ENCODE measurements at regions not wholly inside any gene's neighbourhood (a gene's known extent, or its start where the extent isn't known, plus 50 kb on each side); places are given as distances from the start of the nearest gene placed in this dataset.

DNA sequence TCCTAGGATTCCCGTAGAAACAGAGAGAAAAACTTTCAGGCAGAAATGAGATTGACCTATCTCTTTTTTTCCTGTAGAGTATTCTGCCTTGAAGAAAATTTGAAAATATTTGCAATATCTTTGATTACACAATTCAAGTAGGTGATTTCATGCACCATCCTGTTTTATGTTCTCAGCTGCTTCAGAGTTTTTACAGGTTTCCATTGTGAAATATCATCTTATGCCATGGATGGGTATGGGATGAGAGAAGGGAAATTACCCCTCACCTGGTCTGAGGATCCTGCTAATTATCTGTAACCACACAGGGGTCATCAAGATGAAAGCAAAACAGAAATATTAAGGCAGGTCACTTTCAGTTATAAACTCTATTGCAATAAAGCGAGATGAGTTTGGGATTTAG is 264.8 kb downstream of the TXNL1 start:
- no peak overlapping the region for H3K27ac Mint-ChIP-seq
- no peaks in the 10 kb centered on the region for H3K9me3 Mint-ChIP-seq (ENCODE audit: low read depth)
- H3K4me3 Mint-ChIP-seq (ENCODE audit: low read depth): no peak overlapping the region
- no peak for DNase-seq (ENCODE audit: low spot score, unreplicated experiment)
- TF ChIP-seq, protein P1, sequence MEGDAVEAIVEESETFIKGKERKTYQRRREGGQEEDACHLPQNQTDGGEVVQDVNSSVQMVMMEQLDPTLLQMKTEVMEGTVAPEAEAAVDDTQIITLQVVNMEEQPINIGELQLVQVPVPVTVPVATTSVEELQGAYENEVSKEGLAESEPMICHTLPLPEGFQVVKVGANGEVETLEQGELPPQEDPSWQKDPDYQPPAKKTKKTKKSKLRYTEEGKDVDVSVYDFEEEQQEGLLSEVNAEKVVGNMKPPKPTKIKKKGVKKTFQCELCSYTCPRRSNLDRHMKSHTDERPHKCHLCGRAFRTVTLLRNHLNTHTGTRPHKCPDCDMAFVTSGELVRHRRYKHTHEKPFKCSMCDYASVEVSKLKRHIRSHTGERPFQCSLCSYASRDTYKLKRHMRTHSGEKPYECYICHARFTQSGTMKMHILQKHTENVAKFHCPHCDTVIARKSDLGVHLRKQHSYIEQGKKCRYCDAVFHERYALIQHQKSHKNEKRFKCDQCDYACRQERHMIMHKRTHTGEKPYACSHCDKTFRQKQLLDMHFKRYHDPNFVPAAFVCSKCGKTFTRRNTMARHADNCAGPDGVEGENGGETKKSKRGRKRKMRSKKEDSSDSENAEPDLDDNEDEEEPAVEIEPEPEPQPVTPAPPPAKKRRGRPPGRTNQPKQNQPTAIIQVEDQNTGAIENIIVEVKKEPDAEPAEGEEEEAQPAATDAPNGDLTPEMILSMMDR (IDR thresholded peaks at IDR 0.05; ENCODE audit: unreplicated experiment): no peak
- peaks cover 6% of the 10 kb centered on the region for H3K27me3 Mint-ChIP-seq
- no peaks in the 10 kb centered on the region for H3K36me3 Mint-ChIP-seq (ENCODE audit: insufficient read depth)
- H3K4me1 Mint-ChIP-seq (ENCODE audit: low read depth): no peaks in the 10 kb centered on the region

DNA sequence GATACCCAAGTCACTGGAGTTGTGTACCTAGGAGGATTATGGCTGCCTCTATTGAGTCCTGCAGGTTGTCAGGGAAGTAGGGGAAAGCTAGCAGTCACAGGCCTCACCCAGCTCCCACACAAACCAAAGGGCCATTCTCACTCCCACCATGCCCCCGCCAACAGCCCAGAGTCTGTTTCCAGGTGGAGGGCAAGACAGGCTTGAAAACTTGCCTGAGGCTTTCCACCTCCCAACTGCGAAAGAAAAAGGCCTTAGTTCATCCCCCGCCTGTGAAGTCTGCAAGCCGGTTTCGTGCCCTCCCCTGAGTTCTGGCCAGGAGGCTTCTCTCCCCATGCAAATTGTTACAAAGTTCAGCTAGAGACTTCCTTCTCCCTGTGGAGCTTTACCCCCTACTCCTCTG is 270.3 kb downstream of the TXNL1 start:
- peaks cover 7% of the 10 kb centered on the region for H3K9me3 Mint-ChIP-seq (ENCODE audit: low read depth)

DNA sequence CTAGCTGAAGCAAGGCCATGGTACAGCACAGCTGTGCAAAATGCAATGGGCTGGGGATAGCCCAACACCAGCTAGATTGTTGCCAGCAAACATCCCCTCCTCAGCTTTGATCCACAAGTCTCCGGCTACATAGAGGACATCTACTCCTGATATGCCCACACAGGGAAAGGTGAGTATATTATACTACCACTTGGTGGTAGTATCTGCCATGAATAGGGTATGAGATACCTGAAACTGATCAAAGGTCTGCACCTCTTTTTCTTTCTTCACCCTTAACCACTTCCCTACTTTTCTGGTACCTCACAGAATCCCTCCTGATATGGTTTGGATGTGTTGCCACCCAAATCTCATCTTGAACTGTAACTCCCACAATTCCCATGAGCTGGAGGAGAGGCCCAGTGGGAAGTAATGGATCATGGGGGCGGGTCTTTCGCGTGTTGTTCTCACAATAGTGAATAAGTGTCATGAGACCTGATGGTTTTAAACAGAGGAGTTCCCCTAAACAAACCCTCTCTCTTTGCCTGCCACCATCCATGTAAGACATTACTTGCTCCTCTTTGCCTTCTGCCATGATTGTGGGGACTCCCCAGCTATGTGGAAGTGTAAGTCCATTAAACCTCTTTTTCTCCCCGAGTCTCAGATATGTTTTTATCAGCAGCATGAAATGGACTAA is 279.6 kb downstream of the TXNL1 start:
- H3K27ac Mint-ChIP-seq: no peak overlapping the region
- no peak for DNase-seq (ENCODE audit: low spot score, unreplicated experiment)
- TF ChIP-seq, protein P1 (IDR thresholded peaks at IDR 0.05; ENCODE audit: unreplicated experiment): no peak
- no peak overlapping the region for H3K4me3 Mint-ChIP-seq (ENCODE audit: low read depth)
- H3K36me3 Mint-ChIP-seq (ENCODE audit: insufficient read depth): peaks cover 3% of the 10 kb centered on the region
- no peaks in the 10 kb centered on the region for H3K4me1 Mint-ChIP-seq (ENCODE audit: low read depth)
- no peaks in the 10 kb centered on the region for H3K27me3 Mint-ChIP-seq
- H3K9me3 Mint-ChIP-seq (ENCODE audit: low read depth): peaks cover 21% of the 10 kb centered on the region

More for the DNA sequence above, 270.3 kb downstream of the TXNL1 start:
- no peak overlapping the region for H3K4me3 Mint-ChIP-seq (ENCODE audit: low read depth)
- TF ChIP-seq, protein P1 (IDR thresholded peaks at IDR 0.05; ENCODE audit: unreplicated experiment): no peak
- no peaks in the 10 kb centered on the region for H3K4me1 Mint-ChIP-seq (ENCODE audit: low read depth)
- H3K36me3 Mint-ChIP-seq (ENCODE audit: insufficient read depth): no peaks in the 10 kb centered on the region
- no peak overlapping the region for H3K27ac Mint-ChIP-seq
- H3K27me3 Mint-ChIP-seq: no peaks in the 10 kb centered on the region
- no peak for DNase-seq (ENCODE audit: low spot score, unreplicated experiment)

DNA sequence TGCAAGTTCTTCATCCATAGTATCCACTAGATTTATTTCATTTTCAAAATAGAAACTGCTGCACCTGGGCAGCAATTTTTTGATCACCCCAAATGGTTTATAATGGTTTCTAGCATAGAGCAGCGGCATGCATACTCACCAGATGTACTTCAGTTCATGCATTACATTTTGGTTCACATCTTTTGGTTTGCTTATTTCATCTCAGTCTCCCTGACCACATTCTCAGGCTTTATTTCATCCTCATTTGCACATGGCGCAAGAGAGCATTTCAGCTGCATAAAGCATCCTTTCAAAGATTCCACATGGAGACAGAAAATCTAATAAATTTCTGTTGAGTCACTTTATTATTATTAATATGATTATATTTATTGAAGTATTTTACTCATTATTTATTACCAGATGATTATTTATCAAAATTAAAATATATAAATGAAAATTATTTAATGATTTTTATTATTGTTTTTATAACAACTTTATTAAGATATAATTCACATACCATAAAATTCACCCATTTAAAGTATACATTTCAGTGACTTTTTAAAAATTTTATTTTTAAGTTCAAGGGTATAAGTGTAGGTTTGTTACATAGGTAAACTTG is 284.6 kb downstream of the TXNL1 start:
- peaks cover 12% of the 10 kb centered on the region for H3K9me3 Mint-ChIP-seq (ENCODE audit: low read depth)
- H3K27me3 Mint-ChIP-seq: no peaks in the 10 kb centered on the region
- TF ChIP-seq, protein P1 (IDR thresholded peaks at IDR 0.05; ENCODE audit: unreplicated experiment): no peak
- no peak overlapping the region for H3K4me3 Mint-ChIP-seq (ENCODE audit: low read depth)
- H3K36me3 Mint-ChIP-seq (ENCODE audit: insufficient read depth): no peaks in the 10 kb centered on the region
- H3K4me1 Mint-ChIP-seq (ENCODE audit: low read depth): no peaks in the 10 kb centered on the region
- DNase-seq (ENCODE audit: low spot score, unreplicated experiment): no peak
- H3K27ac Mint-ChIP-seq: no peak overlapping the region

GRCh38 chr18:56351911-56352500 is 286.4 kb downstream of the TXNL1 start:
- TF ChIP-seq, protein P1 (IDR thresholded peaks at IDR 0.05; ENCODE audit: unreplicated experiment): no peak
- DNase-seq (ENCODE audit: low spot score, unreplicated experiment): no peak
- no peaks in the 10 kb centered on the region for H3K36me3 Mint-ChIP-seq (ENCODE audit: insufficient read depth)
- no peak overlapping the region for H3K27ac Mint-ChIP-seq
- no peaks in the 10 kb centered on the region for H3K4me1 Mint-ChIP-seq (ENCODE audit: low read depth)
- H3K4me3 Mint-ChIP-seq (ENCODE audit: low read depth): no peak overlapping the region
- H3K9me3 Mint-ChIP-seq (ENCODE audit: low read depth): peaks cover 14% of the 10 kb centered on the region
- no peaks in the 10 kb centered on the region for H3K27me3 Mint-ChIP-seq

All from progenitor cell of endocrine pancreas (in vitro differentiated cells).